Amniotic epithelial cell (primary cell): ENCODE measurements at regions not wholly inside any gene's neighbourhood (a gene's known extent, or its start where the extent isn't known, plus 50 kb on each side); places are given as distances from the start of the nearest gene placed in this dataset.
"Not testable (repeated sequence)": the region's sequence is repeated elsewhere in the genome, so short reads cannot be mapped to it uniquely, and the experiment has no call there.

Experiments
- DNase-seq: peaks from one replicate; pipeline ENCODE4 v3.0.0-alpha.2; 2010; ENCODE audit warnings: low read depth

GRCh38 chr7:9071160-9071762 lies 637.9 kb downstream of the NXPH1 start:
- no peak for DNase-seq

GRCh38 chr7:9075774-9076173 lies 642.4 kb downstream of the NXPH1 start:
- DNase-seq: not testable (repeated sequence)

- DNase-seq: no peak
Observed at GRCh38 chr7:9082203-9082602, 648.8 kb downstream of the NXPH1 start.

GRCh38 chr7:9083837-9084236 lies 650.4 kb downstream of the NXPH1 start:
- no peak for DNase-seq

- no peak for DNase-seq
Observed at GRCh38 chr7:9091282-9091681, 657.9 kb downstream of the NXPH1 start.

- no peak for DNase-seq
Observed at GRCh38 chr7:9097565-9098060, 664.2 kb downstream of the NXPH1 start.

GRCh38 chr7:9100289-9100688 lies 666.9 kb downstream of the NXPH1 start:
- no peak for DNase-seq

- DNase-seq: no peak
Observed at GRCh38 chr7:9102846-9103245, 669.4 kb downstream of the NXPH1 start.

GRCh38 chr7:9106747-9107146 lies 673.3 kb downstream of the NXPH1 start:
- DNase-seq: no peak

GRCh38 chr7:9120331-9120730 lies 686.9 kb downstream of the NXPH1 start:
- DNase-seq: no peak

- no peak for DNase-seq
Observed at GRCh38 chr7:9124320-9124719, 690.9 kb downstream of the NXPH1 start.

- no peak for DNase-seq
Observed at GRCh38 chr7:9125246-9125645, 691.8 kb downstream of the NXPH1 start.

GRCh38 chr7:9127901-9128300 lies 694.5 kb downstream of the NXPH1 start:
- DNase-seq: no peak

GRCh38 chr7:9148687-9149086 lies 715.3 kb downstream of the NXPH1 start:
- DNase-seq: no peak

- DNase-seq: no peak
Observed at GRCh38 chr7:9149499-9150082, 716.2 kb downstream of the NXPH1 start.

GRCh38 chr7:9163691-9164090 lies 730.3 kb downstream of the NXPH1 start:
- DNase-seq: not testable (repeated sequence)

- no peak for DNase-seq
Observed at GRCh38 chr7:9175871-9176270, 742.5 kb downstream of the NXPH1 start.

- DNase-seq: no peak
Observed at GRCh38 chr7:9181356-9181755, 747.9 kb downstream of the NXPH1 start.

GRCh38 chr7:9186730-9187129 lies 753.3 kb downstream of the NXPH1 start:
- DNase-seq: no peak

GRCh38 chr7:9189703-9190102 lies 756.3 kb downstream of the NXPH1 start:
- DNase-seq: no peak

GRCh38 chr7:9192969-9193368 lies 759.6 kb downstream of the NXPH1 start:
- peak; percentile 42 for DNase-seq

GRCh38 chr7:9200626-9201025 lies 767.2 kb downstream of the NXPH1 start:
- no peak for DNase-seq

GRCh38 chr7:9201928-9202327 lies 768.5 kb downstream of the NXPH1 start:
- no peak for DNase-seq

GRCh38 chr7:9204571-9204970 lies 771.2 kb downstream of the NXPH1 start:
- DNase-seq: peak; percentile 7
